ENCODE measurements at regions not wholly inside any gene's neighbourhood (a gene's known extent, or its start where the extent isn't known, plus 50 kb on each side); places are given as distances from the start of the nearest gene placed in this dataset.

- Histone ChIP-seq H3K36me3 (ENCODE audit: low read depth, missing control alignments) (no peaks in the 10 kb centered on the region), H3K9me3 (no peaks in the 10 kb centered on the region), H3K4me3 (no peak overlapping the region), H3K4me1 (no peaks in the 10 kb centered on the region), H3K27ac (no peak overlapping the region), H3K27me3 (no peaks in the 10 kb centered on the region)
- TF ChIP-seq CTCF (IDR thresholded peaks at IDR 0.05), result no peak
- no peak for TF ChIP-seq POLR2A (IDR thresholded peaks at IDR 0.05)
- no peak for DNase-seq
- intact Hi-C loops (cut with DNase I; ENCODE audit: low total_unique reads), result no loop called here
Measured at GRCh38 chr9:25948182-25948581, 269.9 kb upstream of the TUSC1 start.

GRCh38 chr9:25939126-25939525, 260.9 kb upstream of the TUSC1 start:
- Histone ChIP-seq H3K4me3 (no peak overlapping the region), H3K4me1 (no peaks in the 10 kb centered on the region), H3K9me3 (no peaks in the 10 kb centered on the region), H3K27me3 (no peaks in the 10 kb centered on the region), H3K36me3 (ENCODE audit: low read depth, missing control alignments) (no peaks in the 10 kb centered on the region), H3K27ac (no peak overlapping the region)
- TF ChIP-seq CTCF (IDR thresholded peaks at IDR 0.05) (no peak), POLR2A (IDR thresholded peaks at IDR 0.05) (no peak)
- no peak for DNase-seq
- 75 to 79% methylated on average over 1 of the region's 1 CpG for WGBS, 2 donors
- intact Hi-C loops (cut with DNase I; ENCODE audit: low total_unique reads), result no loop called here

GRCh38 chr9:25936031-25936430, 257.8 kb upstream of the TUSC1 start:
- H3K27me3 ChIP-seq, result no peaks in the 10 kb centered on the region
- intact Hi-C loops (cut with DNase I; ENCODE audit: low total_unique reads), result no loop called here
- no peaks in the 10 kb centered on the region for H3K4me1 ChIP-seq
- H3K9me3 ChIP-seq, result no peaks in the 10 kb centered on the region
- 80 to 91% methylated on average over 1 of the region's 1 CpG for WGBS, 2 donors
- TF ChIP-seq CTCF (IDR thresholded peaks at IDR 0.05), result no peak
- TF ChIP-seq POLR2A (IDR thresholded peaks at IDR 0.05), result no peak
- DNase-seq, result no peak
- no peaks in the 10 kb centered on the region for H3K36me3 ChIP-seq (ENCODE audit: low read depth, missing control alignments)
- no peak overlapping the region for H3K27ac ChIP-seq
- no peak overlapping the region for H3K4me3 ChIP-seq

GRCh38 chr9:25935188-25935587, 256.9 kb upstream of the TUSC1 start:
- WGBS, 2 donors, result 60 to 64% methylated on average over 2 of the region's 2 CpGs
- intact Hi-C loops (cut with DNase I; ENCODE audit: low total_unique reads), result no loop called here
- no peak overlapping the region for H3K27ac ChIP-seq
- TF ChIP-seq CTCF (IDR thresholded peaks at IDR 0.05), result no peak
- TF ChIP-seq POLR2A (IDR thresholded peaks at IDR 0.05), result no peak
- H3K4me1 ChIP-seq, result no peaks in the 10 kb centered on the region
- H3K4me3 ChIP-seq, result no peak overlapping the region
- H3K36me3 ChIP-seq (ENCODE audit: low read depth, missing control alignments), result no peaks in the 10 kb centered on the region
- DNase-seq, result no peak
- no peaks in the 10 kb centered on the region for H3K27me3 ChIP-seq
- no peaks in the 10 kb centered on the region for H3K9me3 ChIP-seq

- no peak for DNase-seq
- TF ChIP-seq CTCF (IDR thresholded peaks at IDR 0.05) (no peak), POLR2A (IDR thresholded peaks at IDR 0.05) (no peak)
- Histone ChIP-seq H3K27ac (no peak overlapping the region), H3K4me1 (no peaks in the 10 kb centered on the region), H3K36me3 (ENCODE audit: low read depth, missing control alignments) (no peaks in the 10 kb centered on the region), H3K9me3 (no peaks in the 10 kb centered on the region), H3K4me3 (no peak overlapping the region), H3K27me3 (no peaks in the 10 kb centered on the region)
- intact Hi-C loops (cut with DNase I; ENCODE audit: low total_unique reads), result no loop called here
- WGBS, 2 donors, result 83% methylated on average over 2 of the region's 2 CpGs
Measured at GRCh38 chr9:25918761-25919160, 240.5 kb upstream of the TUSC1 start.

Measured in testis (tissue), 2 donors.